Fibroblast of the aortic adventitia (primary cell): ENCODE measurements at regions not wholly inside any gene's neighbourhood (a gene's known extent, or its start where the extent isn't known, plus 50 kb on each side); places are given as distances from the start of the nearest gene placed in this dataset.

Experiments
- DNase-seq: peaks from one replicate; pipeline ENCODE4 v3.0.0-alpha.2; 2010; ENCODE audit warnings: low read depth
- H3K4me3 ChIP-seq: 2 replicates; pipeline ENCODE4 v1.5.1; 2011; ENCODE audit warnings: low read depth, mild to moderate bottlenecking, control low read depth, low read length, moderate library complexity
- CTCF ChIP-seq: IDR thresholded peaks from 2 replicates; pipeline ENCODE4 v1.5.1; 2011; ENCODE audit warnings: mild to moderate bottlenecking, low read length, control low read depth, inconsistent platforms; ENCODE audit not compliant: insufficient read depth

GRCh38 chr14:85257287-85257686, 272.7 kb upstream of the FLRT2 start:
- H3K4me3 ChIP-seq, result no peak overlapping the region
- TF ChIP-seq CTCF, result no peak
- DNase-seq, result no peak

- no peak for DNase-seq
- no peak for TF ChIP-seq CTCF
- H3K4me3 ChIP-seq, result no peak overlapping the region
Observed at GRCh38 chr14:85263916-85264675, 265.8 kb upstream of the FLRT2 start.

GRCh38 chr14:85273099-85273677, 256.8 kb upstream of the FLRT2 start:
- DNase-seq, result peak; percentile 33
- TF ChIP-seq CTCF, result peak; percentile 28
- H3K4me3 ChIP-seq, result peak overlapping the region; percentile 34

DNA sequence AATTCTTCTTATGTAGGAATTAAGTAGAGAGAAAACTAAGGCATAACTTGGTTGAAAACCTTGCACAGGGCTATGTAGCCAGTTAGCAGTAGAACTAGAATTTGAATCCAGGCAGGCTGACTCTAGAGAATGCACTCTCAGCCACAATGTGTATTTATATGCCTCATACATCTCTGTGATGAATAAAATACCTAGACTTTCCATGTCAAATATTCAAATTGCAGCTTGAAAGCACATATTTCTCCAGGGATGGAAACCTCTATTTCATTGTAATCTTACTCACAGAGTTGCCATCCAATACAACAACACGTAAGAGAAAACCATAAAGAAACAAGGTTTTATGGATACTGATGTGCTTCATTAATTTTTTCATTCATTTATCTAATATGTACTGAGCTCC, 256.0 kb upstream of the FLRT2 start:
- no peak for TF ChIP-seq CTCF
- no peak for DNase-seq
- H3K4me3 ChIP-seq, result no peak overlapping the region

DNA sequence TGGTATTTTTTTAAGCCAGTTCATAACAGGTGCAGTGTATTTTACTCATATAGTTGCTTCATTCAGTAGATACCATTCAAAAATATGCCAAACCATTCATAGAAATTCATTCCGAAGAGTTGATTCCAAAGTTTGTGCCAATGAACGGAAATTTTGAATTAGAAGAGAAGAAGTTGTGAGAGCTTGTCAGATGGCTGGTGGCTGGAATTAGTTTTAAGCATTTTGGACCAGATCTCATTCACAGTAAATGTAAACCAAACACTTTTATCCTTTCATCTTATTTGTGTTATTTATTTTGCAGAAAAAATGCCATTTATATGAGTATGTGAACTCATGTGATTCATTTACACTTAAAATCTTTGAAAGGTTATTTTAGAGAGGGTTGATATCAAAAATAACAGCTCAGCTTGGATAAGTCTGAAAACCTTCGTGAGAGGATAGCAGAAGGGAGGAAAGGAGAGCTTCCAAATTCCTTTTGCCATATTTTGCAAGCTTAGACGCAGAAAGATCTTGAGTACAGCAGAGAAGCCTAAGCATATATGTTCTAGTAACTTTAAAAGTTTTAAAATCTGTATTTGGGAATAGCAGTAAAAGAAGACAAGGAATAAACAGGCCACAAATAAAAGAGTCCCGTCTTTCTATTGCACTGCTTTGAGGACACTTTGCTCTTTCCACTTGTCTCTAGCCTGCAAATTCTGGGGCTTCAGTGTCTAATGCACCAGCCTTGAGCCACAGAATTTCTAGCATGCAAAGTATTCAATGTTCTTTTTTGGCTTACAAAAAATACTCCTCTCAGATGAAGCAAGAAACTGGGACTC, 253.6 kb upstream of the FLRT2 start:
- no peak for TF ChIP-seq CTCF
- H3K4me3 ChIP-seq, result no peak overlapping the region
- no peak for DNase-seq

GRCh38 chr14:85276979-85277228, 253.0 kb upstream of the FLRT2 start:
- DNase-seq, result peak; percentile 53
- H3K4me3 ChIP-seq, result no peak overlapping the region
- TF ChIP-seq CTCF, result peak; percentile 9
